Right cardiac atrium (tissue), 5 donors: ENCODE measurements at regions not wholly inside any gene's neighbourhood (a gene's known extent, or its start where the extent isn't known, plus 50 kb on each side); places are given as distances from the start of the nearest gene placed in this dataset.
"Not testable (repeated sequence)": the region's sequence is repeated elsewhere in the genome, so short reads cannot be mapped to it uniquely, and the experiment has no call there.

Source experiments
- ATAC-seq, 2 donors: fragments of 200-7000 bp; cut with Tn5 transposase; one replicate each; pipeline versions ENCODE4 v1.8.0 to v1.9.1; 2020; ENCODE audit warnings: moderate library complexity in 2 of 2, mild to moderate bottlenecking in 1 of 2
- DNase-seq, 3 donors: peaks; one replicate each; pipeline ENCODE4 v3.0.0-alpha.2; 2020
- H3K27ac ChIP-seq: one replicate; pipeline ENCODE4 v1.5.1; 2013; ENCODE audit warnings: mild to moderate bottlenecking, low read length, control low read depth, moderate library complexity
- H3K27me3 ChIP-seq: one replicate; pipeline ENCODE4 v1.6.1; 2013; ENCODE audit not compliant: control insufficient read depth, insufficient read depth
- H3K4me1 ChIP-seq: one replicate; pipeline ENCODE4 v1.6.1; 2013; ENCODE audit warnings: low read length; ENCODE audit not compliant: control insufficient read depth, insufficient read depth
- H3K4me3 ChIP-seq: one replicate; pipeline ENCODE4 v1.5.1; 2013; ENCODE audit warnings: low read length, control low read depth
- H3K9me3 ChIP-seq: one replicate; pipeline ENCODE4 v1.6.1; 2013; ENCODE audit warnings: low read length; ENCODE audit not compliant: control insufficient read depth
- WGBS: extraction: QIAGEN DNeasy Blood & Tissue Kit; methylation state at CpG from one replicate; pipeline ENCODE4 v1.1.7; 2013; 5-methylcytosine and 5-hydroxymethylcytosine counted together
- intact Hi-C, 4 donors: fragments of 100-400 bp; cut with DNase I; formaldehyde crosslinking; loops; one replicate each; pipeline versions ENCODE4 v1.11.0 to v1.14.0; 2022 to 2023
- donor health status: healthy with polysubstance abuse.
- donor health status: DM: no; HTN: yes; CAD: no.
- donor health status: DM: no; HTN: no; CAD: no.
- donor health status: DM: no; HTN: yes; CAD: no; lungs with severe emphysema.
- donor health status: DM: yes; HTN: yes; CAD: no.

DNA sequence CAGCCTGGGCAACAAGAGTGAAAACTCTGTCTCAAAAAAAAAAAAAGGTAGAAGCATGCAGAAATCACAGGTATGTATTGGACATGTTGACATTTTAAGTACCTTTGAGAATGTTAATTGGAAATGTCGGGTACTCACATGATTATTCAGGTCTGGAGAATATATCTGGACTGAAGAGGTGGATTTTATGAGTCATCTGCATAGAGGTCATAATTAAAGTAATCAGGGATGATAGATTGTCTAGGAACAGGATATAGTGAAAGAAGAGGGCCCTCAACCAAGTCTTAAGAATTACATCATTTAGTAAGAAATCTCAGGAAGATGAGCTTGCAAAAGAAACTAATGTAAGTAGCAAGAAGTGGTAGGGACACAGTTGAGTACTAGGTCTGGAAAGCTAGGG is 212.5 kb downstream of the UTRN start:
- H3K4me1 ChIP-seq, result no peaks in the 10 kb centered on the region
- no peak for ATAC-seq
- H3K27ac ChIP-seq, result no peak overlapping the region
- DNase-seq, result no peak
- intact Hi-C loops, result no loop called here
- WGBS, result 82% methylated on average over 1 of the region's 1 CpG
- H3K9me3 ChIP-seq, result no peaks in the 10 kb centered on the region
- H3K27me3 ChIP-seq, result no peaks in the 10 kb centered on the region
- no peak overlapping the region for H3K4me3 ChIP-seq

DNA sequence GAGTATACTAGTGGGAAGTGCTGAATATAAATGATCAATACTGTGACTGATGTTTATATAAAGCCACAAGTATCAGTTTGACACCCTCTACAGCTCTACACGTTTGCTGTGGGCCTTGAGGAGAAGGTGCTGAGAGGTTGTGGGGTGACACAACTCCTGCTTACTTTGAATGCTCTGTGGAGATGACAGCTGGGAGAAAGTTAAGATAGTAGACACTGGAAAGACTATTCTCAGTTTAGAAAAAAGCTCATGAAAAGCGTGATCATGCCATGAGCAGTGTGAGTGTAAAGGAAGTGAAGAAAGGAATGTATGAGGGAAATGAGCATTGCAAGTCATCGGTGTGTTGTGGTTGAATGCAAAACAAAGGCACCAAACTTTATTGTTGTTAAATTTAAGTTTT is 215.8 kb downstream of the UTRN start:
- Histone ChIP-seq H3K4me3 (no peak overlapping the region), H3K27ac (no peak overlapping the region), H3K9me3 (no peaks in the 10 kb centered on the region), H3K4me1 (no peaks in the 10 kb centered on the region), H3K27me3 (no peaks in the 10 kb centered on the region)
- 29% methylated on average over 3 of the region's 3 CpGs for WGBS
- intact Hi-C loops, result no loop called here
- ATAC-seq, result peak; percentile 50 to 81
- DNase-seq, result no peak

DNA sequence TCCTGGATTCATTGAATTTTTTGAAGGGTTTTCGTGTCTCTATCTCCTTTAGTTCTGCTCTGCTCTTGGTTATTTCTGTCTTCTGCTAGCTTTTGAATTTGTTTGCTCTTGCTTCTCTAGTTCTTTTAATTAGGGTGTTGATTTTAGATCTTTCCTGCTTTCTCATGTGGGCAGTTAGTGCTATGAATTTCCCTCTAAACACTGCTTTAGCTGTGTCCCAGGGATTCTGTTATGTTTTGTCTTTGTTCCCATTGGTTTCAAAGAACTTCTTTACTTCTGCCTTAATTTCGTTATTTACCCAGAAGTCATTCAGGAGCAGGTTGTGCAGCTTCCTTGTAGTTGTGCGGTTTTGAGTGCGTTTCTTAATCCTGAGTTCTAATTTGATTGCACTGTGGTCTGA is 220.1 kb downstream of the UTRN start:
- ATAC-seq, H3K4me1 ChIP-seq, H3K27me3 ChIP-seq, H3K4me3 ChIP-seq, H3K9me3 ChIP-seq, DNase-seq, intact Hi-C loops, H3K27ac ChIP-seq: not testable (repeated sequence)
- 97% methylated on average over 4 of the region's 4 CpGs for WGBS

DNA sequence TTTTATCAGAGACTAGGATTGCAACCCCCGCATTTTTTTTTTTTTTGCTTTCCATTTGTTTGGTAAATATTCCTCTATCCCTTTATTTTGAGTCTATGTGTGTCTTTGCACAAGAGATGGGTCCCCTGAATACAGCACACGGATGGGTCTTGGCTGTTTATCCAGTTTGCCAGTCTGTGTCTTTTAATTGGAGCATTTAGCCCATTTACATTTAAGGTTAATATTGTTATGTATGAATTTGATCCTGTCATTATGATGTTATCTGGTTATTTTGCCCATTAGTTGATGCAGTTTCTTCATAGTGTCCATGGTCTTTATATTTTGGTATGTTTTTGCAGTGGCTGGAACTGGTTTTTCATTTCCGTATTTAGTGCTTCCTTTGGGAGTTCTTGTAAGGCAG is 220.9 kb downstream of the UTRN start:
- H3K4me1 ChIP-seq, ATAC-seq, H3K4me3 ChIP-seq, H3K27ac ChIP-seq, intact Hi-C loops, H3K27me3 ChIP-seq, H3K9me3 ChIP-seq, DNase-seq: not testable (repeated sequence)
- 97% methylated on average over 3 of the region's 3 CpGs for WGBS

DNA sequence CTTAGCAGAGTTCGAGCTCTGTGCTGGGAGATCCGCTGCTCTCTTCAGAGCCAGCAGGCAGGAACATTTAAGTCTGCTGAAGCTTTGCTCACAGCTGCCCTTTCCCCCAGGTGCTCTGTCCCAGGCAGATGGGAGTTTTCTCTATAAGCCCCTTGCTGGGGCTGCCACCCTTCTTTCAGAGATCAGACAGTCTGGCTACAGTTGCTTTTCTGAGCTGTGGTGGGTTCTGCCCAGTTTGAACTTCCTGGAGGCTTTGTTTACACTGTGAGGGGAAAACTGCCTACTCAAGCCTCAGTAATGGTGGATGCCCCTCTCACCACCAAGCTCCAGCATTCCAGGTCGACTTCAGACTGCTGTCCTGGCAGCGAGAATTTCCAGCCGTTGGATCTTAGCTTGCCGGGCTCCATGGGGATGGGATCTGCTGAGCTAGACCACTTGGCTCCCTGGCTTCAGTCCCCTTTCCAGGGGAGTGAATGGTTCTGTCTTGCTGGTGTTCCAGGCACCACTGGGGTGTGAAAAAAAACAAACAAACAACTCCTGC is 222.7 kb downstream of the UTRN start:
- H3K4me1 ChIP-seq, H3K9me3 ChIP-seq, H3K27me3 ChIP-seq, intact Hi-C loops, H3K4me3 ChIP-seq, H3K27ac ChIP-seq, ATAC-seq, DNase-seq: not testable (repeated sequence)
- 91% methylated on average over 6 of the region's 6 CpGs for WGBS

DNA sequence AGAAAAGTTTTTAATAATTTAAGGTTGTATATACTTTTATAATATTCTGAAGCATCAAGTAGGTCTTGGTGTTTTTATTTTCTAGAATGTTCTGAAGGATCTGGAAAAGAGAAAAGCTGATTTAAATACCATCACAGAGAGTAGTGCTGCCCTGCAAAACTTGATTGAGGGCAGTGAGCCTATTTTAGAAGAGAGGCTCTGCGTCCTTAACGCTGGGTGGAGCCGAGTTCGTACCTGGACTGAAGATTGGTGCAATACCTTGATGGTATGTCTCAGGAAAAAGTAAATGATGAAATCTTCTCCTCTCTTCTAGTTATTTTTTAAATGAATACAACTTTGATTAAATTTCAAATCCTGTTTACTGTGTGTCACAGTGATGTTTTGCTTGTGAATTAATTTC is 225.7 kb downstream of the UTRN start:
- Histone ChIP-seq H3K27ac (no peak overlapping the region), H3K4me3 (no peak overlapping the region), H3K4me1 (no peaks in the 10 kb centered on the region), H3K9me3 (no peaks in the 10 kb centered on the region), H3K27me3 (no peaks in the 10 kb centered on the region)
- 94% methylated on average over 4 of the region's 4 CpGs for WGBS
- intact Hi-C loops, result no loop called here
- DNase-seq, result no peak
- no peak for ATAC-seq

DNA sequence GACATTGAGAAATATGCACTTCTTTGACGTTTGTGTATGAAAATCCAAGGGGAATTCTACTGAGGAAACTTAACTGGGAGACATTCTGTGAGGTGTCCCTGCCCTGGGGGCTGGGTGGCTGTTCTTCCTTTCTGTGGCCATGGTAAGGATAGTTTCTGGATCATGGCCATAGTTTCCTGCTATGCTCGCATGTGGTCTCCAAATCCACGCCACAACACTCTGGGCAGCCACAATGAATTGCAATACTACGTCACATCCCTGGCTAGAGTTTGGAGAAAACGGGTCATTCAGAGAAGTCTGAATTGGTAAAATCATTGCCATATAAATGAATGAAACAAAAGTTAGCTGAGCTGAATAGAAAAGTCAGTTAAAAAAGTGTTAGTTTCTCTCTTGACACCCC is 230.6 kb downstream of the UTRN start:
- Histone ChIP-seq H3K9me3 (no peaks in the 10 kb centered on the region), H3K4me1 (no peaks in the 10 kb centered on the region), H3K27ac (no peak overlapping the region), H3K27me3 (no peaks in the 10 kb centered on the region), H3K4me3 (no peak overlapping the region)
- ATAC-seq (no peak), DNase-seq (no peak)
- WGBS, result 88% methylated on average over 5 of the region's 5 CpGs
- intact Hi-C loops, result no loop called here

DNA sequence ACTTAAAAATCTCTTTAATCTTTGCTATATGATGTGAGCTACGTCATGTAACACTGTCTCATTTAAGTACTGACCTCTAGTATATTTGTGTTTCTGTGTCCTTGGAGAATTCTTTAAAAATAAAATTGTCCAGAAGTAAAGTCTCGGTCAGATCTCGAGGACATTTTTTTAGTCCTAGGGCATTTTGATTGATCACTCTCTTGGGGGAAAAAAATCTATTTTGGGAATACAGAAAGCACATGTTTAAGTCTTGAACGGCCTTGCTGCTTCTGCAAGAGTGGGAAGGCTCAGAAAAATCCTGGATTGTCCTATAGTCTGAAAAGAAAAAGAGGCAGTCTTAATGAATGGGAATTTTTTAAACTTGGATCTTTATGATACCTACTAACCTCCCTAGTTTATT is 234.3 kb downstream of the UTRN start:
- Histone ChIP-seq H3K4me3 (no peak overlapping the region), H3K27me3 (no peaks in the 10 kb centered on the region), H3K4me1 (no peaks in the 10 kb centered on the region), H3K9me3 (no peaks in the 10 kb centered on the region), H3K27ac (no peak overlapping the region)
- WGBS, result 67% methylated on average over 4 of the region's 4 CpGs
- DNase-seq (no peak), ATAC-seq (no peak)
- intact Hi-C loops, result no loop called here

DNA sequence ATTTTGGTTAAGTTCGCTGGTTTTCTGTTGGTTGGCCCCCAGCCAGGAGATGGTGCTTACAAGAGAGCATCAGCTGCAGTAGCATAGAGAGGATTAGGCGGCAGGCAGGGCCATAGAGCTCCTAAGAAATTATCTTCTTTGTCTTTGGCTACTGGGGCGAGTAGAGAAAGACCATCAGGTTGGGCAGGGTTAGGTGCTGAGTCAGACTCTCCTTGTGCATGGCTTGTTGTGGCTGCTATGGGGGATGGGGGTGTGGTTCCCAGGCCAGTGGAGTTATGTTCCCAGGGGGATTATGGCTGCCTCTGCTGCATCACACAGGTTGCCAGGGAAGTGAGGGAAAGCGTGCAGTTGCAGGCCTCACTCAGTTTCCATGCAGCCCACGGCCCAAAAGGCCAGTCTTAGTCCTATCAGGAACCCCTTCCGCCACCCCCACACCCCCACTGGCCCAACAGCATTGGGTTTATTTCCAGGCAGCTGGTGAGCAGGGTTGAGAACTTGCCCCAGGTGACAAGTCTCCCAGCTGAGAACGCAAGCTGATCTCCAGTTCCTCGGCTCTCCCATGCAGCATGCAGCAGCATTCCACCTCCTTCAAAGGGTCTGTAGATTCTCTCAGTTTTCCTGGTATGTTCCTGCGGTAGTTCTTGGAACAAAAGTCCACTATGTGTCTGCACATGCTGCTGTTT is 243.7 kb downstream of the UTRN start:
- peaks cover 3% of the 10 kb centered on the region for H3K4me1 ChIP-seq
- no peak overlapping the region for H3K27ac ChIP-seq
- 88% methylated on average over 9 of the region's 9 CpGs for WGBS
- no peak for ATAC-seq
- H3K9me3 ChIP-seq, result no peaks in the 10 kb centered on the region
- no peaks in the 10 kb centered on the region for H3K27me3 ChIP-seq
- H3K4me3 ChIP-seq, result no peak overlapping the region
- intact Hi-C loops, result no loop called here
- DNase-seq, result no peak

DNA sequence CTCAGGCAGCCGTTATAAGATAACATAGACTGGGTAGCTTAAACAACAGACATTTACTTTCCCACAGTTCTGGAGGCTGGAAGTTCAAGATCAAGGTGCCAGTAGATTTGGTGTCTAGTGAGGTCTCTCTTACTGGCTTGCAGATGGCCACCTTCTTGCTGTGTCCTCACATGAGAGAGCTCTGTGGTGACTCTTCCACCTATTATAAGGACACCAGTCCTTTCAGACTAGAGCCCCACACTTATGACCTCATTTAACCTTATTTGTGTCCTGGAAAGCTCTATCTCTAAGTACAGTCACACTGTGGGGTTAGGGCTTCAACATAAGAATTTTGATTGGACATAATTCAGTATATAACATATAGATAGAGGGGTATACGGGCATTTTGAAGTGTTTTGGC is 245.0 kb downstream of the UTRN start:
- H3K4me1 ChIP-seq, result peaks cover 3% of the 10 kb centered on the region
- no peaks in the 10 kb centered on the region for H3K9me3 ChIP-seq
- no peak for ATAC-seq
- no peak overlapping the region for H3K4me3 ChIP-seq
- H3K27ac ChIP-seq, result no peak overlapping the region
- intact Hi-C loops, result no loop called here
- WGBS, result 84% methylated on average over 2 of the region's 2 CpGs
- no peak for DNase-seq
- no peaks in the 10 kb centered on the region for H3K27me3 ChIP-seq

DNA sequence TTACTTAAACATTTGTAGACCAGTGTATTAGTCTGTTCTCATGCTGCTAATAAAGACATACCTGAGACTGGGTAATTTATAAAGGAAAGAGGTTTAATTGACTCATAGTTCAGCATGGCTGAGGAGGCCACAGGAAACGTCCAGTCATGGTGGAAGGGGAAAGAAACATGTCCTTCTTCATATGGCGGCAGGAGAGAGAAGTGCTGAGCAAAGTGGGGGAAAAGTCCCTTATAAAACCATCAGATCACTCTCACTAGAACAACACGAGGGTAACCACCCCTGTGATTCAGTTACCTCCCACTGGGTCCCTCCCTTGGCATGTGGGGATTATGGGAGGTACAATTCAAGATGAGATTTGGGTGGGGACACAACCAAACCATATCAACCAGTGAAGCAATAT is 247.1 kb downstream of the UTRN start:
- WGBS, result 88% methylated on average over 3 of the region's 3 CpGs
- H3K4me1 ChIP-seq, H3K27ac ChIP-seq, H3K9me3 ChIP-seq, DNase-seq, H3K4me3 ChIP-seq, ATAC-seq, H3K27me3 ChIP-seq, intact Hi-C loops: not testable (repeated sequence)

DNA sequence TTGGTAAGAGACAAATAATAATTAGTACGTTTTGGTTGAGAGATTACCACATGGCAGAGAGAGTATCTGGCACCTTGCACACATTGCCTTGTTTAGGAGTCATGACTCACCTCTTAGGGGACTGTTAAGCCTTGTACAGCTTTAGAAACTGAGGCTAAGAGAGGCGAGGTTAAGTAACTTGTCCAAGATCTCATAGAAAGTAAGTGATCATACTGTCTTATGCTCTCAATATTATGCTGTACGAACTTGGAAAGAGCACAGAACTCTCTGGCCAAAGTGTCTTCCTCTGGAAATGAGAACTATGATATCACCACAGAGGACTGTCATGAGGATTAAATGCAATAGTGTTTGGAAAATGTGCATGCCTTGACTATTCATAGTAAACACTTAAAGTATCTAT is 249.0 kb downstream of the UTRN start:
- DNase-seq, result no peak
- Histone ChIP-seq H3K9me3 (no peaks in the 10 kb centered on the region), H3K4me3 (no peak overlapping the region), H3K4me1 (no peaks in the 10 kb centered on the region), H3K27ac (no peak overlapping the region), H3K27me3 (no peaks in the 10 kb centered on the region)
- intact Hi-C loops, result no loop called here
- WGBS, result 48% methylated on average over 3 of the region's 3 CpGs
- no peak for ATAC-seq
